ENCODE measurements at regions not wholly inside any gene's neighbourhood (a gene's known extent, or its start where the extent isn't known, plus 50 kb on each side); places are given as distances from the start of the nearest gene placed in this dataset.
"Not testable (repeated sequence)": the region's sequence is repeated elsewhere in the genome, so short reads cannot be mapped to it uniquely, and the experiment has no call there.

DNA sequence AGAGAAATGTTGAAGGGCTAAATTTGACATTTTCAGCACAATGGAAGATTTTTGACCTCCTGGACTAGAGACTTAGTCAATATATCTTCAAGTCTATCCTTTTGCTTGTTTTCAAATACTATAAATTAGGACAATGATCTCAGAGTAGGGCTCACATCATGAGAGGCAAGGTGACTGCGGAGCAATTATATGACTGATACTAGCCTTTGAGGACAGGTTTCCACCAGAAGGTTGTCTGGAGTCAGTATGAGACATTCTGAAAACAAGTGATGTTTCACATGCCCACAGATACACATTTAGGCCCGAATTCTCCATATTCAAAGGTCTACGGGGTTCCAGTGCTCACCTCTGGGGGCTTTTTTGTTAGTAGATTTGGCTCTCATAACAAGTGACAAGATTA lies 142.3 kb upstream of the SAMSN1 start:
- no peak for DNase-seq (ENCODE audit: extremely low read depth, low read depth)

GRCh38 chr21:14687268-14687625 lies 141.1 kb upstream of the SAMSN1 start:
- DNase-seq (ENCODE audit: extremely low read depth, low read depth): no peak

GRCh38 chr21:14686466-14687267 lies 140.6 kb upstream of the SAMSN1 start:
- no peak for DNase-seq (ENCODE audit: extremely low read depth, low read depth)

- DNase-seq (ENCODE audit: extremely low read depth, low read depth): no peak
Measured at GRCh38 chr21:14685568-14685967, 139.5 kb upstream of the SAMSN1 start.

GRCh38 chr21:14684071-14684470 lies 138.0 kb upstream of the SAMSN1 start:
- DNase-seq (ENCODE audit: extremely low read depth, low read depth): no peak

- DNase-seq (ENCODE audit: extremely low read depth, low read depth): no peak
Measured at GRCh38 chr21:14683063-14683462, 136.9 kb upstream of the SAMSN1 start.

DNA sequence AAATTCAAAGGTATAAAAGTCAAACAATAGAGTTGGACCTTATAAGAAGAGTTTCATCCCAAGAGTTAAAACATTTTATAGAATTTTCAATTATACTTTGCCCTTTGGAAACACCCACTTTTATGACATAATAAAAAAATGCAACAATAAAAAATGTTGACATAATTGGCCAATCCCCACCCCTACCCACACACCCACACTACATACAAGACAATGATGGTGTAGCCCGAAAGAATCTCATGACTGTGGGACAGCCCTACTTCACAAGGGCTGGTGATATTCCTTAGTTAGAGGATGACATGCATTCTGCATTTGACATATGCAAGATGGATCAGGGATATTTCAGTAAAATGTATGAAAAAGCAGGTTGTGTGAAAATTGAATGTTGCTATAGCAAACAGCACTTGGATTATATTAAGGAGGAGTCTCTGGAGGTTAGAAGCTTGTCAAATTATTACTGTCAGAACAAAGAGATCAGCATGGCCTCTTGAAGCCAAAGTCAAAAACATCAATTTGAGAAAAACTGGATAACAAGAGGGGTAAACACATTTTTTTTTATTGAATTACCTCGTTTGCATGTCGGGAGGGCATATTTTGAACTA lies 133.0 kb upstream of the SAMSN1 start:
- DNase-seq (ENCODE audit: extremely low read depth, low read depth): no peak

GRCh38 chr21:14677639-14678179 lies 131.6 kb upstream of the SAMSN1 start:
- no peak for DNase-seq (ENCODE audit: extremely low read depth, low read depth)

DNA sequence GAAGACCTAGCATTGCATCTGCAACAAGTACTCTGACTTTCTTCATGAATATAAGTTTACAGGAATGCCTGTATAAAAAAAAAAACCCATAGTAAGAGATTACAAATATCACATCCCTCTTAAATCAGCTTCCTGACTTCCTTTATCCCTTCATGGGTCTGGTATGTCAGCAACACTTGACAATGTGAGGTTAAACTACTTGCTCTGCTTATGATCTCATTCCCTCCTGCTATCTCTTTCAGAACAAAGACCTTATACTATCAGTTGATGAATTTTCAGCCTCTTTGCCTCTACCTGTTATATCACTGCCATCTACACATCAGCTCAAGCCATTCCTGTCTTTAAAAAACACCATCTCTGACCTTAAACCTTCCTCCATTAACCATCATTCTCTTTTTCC lies 130.9 kb upstream of the SAMSN1 start:
- no peak for DNase-seq (ENCODE audit: extremely low read depth, low read depth)

DNA sequence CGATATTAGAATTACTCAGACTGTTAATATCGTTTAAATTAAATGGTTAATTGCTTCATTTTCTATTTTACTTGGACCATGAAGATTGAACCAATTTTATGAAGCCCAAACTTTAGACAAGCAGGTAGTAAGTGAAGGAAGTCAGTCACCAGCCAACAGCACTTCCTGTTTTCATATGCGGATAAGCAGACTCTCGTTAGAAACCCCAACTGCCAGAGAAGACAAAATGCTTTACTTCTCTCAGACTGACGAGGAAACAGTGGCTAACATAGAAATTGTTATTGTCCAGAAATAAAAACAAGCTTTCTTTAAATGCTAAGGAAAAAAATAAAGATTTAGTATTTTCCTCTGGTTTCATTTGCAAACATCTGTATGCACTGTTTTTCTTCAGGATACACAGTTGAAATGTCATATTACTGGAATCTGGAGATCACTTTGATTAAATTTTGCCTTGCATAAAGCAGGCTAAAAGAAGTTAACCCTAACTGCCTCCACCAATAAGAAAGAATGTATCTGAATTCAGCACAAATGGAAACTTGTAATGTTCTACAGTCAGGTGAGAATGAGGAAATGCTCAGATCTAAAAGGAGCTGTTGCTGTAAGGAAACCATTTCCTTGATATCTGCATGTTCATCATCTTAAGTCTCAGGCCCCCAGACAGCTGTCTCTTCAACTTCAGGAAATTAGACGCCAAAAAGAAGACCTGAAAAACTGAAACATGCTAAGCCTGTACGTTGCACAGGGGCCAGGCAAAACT lies 129.8 kb upstream of the SAMSN1 start:
- DNase-seq (ENCODE audit: extremely low read depth, low read depth): no peak

- DNase-seq (ENCODE audit: extremely low read depth, low read depth): no peak
Measured at GRCh38 chr21:14673649-14674048, 127.5 kb upstream of the SAMSN1 start.

DNA sequence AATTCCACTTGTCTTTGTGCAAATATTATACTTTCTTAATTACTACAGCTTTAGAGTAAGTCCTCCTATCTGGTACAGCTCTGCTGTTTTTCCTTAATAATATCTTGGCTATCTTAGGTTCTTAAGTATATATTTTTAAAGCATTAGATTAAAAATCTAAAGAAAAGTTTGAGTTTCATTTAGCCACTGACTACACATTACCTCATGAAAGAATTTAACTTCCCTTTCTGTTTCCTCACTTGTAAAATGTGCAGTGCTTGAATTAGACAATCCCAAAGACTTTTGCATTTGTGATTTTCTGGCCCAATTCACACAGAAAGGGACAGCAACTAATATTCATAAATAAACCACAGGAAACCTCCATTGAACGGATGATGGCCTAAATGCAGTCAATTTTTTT lies 126.4 kb upstream of the SAMSN1 start:
- DNase-seq (ENCODE audit: extremely low read depth, low read depth): no peak

DNA sequence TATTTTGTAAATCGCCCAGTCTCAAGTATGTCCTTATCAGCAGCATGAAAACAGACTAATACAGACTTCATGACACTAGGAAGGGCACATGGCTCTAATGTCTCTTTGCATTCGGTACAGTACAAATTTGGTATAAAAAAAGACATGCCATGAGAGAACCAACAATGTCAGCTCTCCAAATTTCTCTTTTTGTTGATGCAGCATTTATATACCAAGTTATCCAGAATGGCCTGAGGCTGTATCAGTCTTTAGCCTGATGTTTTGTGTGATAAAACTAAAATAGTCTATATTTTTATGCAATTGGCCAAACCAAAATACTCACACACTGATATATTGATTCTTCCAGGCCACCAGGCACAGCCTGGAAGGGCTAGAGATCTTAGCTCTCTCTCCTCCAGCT lies 124.3 kb upstream of the SAMSN1 start:
- no peak for DNase-seq (ENCODE audit: extremely low read depth, low read depth)

GRCh38 chr21:14669092-14669491 lies 123.0 kb upstream of the SAMSN1 start:
- DNase-seq (ENCODE audit: extremely low read depth, low read depth): not testable (repeated sequence)

DNA sequence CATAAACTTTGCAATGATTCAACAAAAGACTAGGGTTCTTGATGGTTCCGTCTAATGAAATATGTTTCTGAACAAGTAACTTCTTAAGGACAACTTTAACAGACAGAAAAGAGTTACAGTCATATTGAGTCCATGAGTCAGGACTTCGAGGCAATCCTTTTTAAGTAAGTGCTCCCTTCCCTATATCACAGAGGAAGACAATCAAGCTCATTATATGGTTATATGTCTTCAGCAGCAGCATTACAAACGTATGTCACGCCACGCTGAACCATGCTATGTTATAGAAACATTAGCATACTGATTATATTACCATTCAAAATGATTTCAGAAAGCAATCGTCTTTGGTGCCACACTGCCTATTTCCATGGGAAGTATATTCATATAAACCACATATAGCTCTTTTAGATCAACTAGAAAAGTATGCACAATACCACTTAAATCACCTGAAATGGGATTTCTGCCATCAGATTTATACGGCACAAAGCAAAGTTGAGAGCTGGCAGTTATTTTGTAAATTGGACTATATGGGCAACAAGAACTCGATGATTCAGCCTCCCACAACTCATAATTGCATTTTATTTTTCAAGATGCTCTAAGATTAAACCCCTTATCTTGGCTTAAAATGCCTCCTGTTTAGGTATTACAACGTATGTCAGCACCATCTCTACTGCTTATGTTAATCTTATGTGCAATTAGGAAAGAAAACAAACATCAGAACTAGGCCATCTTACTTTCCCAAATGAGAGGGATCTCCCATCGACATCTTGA lies 111.3 kb upstream of the SAMSN1 start:
- DNase-seq (ENCODE audit: extremely low read depth, low read depth): no peak

DNA sequence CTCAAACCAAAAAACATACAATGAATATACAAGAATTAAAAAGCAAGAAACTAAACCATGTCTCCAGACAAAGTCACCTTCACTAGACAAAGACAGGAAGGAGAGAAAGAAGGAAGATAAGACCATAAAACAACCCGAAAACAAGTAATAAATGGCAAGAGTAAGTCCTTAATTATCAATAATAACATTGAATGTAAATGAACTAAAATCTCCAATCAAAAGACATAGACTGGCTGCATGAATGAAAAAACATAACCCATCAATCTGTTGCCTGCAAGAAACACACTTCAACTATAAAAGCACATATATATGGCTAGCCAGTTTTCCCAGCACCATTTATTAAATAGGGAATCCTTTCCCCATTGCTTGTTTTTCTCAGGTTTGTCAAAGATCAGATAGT lies 100.8 kb upstream of the SAMSN1 start:
- DNase-seq (ENCODE audit: extremely low read depth, low read depth): no peak

DNA sequence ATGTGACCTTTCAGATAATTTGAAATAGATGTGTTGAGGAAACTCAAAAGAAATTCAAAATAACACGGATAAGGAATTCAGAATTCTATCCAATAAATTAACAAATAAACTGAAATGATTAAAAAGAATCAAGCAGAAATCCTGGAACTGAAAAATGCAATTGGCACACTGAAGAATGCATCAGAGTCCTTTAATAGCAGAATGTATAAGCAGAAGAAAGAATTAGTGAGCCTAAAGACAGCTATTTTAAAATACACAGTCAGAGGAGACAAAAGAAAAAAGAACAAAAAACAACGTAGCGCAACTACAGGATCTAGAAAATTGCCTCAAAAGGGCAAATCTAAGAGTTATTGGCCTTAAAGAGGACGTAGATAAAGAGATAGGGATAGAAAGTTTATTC lies 99.6 kb upstream of the SAMSN1 start:
- DNase-seq (ENCODE audit: extremely low read depth, low read depth): no peak

- DNase-seq (ENCODE audit: extremely low read depth, low read depth): no peak
Measured at GRCh38 chr21:14632359-14632758, 86.2 kb upstream of the SAMSN1 start.

DNA sequence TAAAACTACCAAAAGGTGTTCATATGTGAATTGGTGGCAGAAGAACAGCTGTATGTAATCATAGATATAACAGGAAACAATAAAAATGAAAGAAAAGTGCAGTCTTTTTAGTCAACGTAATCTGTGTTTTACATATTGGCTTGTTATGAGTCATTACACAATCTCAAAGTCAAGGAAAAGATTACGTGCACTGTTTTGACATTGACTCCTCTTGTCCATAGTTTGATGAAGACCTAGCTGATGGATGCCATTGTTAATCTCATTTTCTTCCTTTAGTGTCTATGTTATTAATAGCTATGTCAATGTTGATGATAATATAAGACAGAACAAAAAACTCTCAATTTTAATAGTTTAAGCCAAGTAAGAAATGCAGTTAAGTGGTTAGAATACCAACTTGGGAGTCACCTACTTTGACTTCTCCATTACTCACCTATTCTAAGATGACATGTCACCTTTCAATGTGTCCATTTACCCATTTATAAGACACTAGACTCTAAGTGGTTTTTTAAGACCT lies 84.5 kb upstream of the SAMSN1 start:
- DNase-seq (ENCODE audit: extremely low read depth, low read depth): no peak

- DNase-seq (ENCODE audit: extremely low read depth, low read depth): no peak
Measured at GRCh38 chr21:14629461-14629860, 83.3 kb upstream of the SAMSN1 start.

DNA sequence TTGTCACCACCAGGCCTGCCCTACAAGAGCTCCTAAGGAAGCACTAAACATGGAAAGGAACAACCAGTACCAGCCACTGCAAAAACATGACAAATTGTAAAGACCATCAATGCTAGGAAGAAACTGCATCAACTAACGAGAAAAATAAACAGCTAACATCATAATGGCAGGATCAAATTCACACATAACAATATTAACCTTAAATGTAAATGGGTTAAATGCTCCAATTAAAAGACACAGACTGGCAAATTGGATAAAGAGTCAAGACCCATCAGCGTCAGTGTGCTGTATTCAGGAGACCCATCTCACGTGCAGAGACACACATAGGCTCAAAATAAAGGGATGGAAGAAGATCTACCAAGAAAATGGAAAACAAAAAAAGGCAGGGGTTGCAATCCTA lies 77.0 kb upstream of the SAMSN1 start:
- DNase-seq (ENCODE audit: extremely low read depth, low read depth): not testable (repeated sequence)

Measured in NCI-H460 (cell line).